Naive B cell (primary cell): ENCODE measurements at regions not wholly inside any gene's neighbourhood (a gene's known extent, or its start where the extent isn't known, plus 50 kb on each side); places are given as distances from the start of the nearest gene placed in this dataset.

ENCODE experiments used
- ATAC-seq, 2 donors: fragments of 150-1000 bp; cut with Tn5 transposase; 2 replicates each; pipeline ENCODE4 v1.10.0; 2021; ENCODE audit warnings: low read depth in 2 of 2, mild to moderate bottlenecking in 2 of 2, moderate library complexity in 2 of 2
- DNase-seq: peaks from one replicate; pipeline ENCODE4 v3.0.0; 2022
- H3K27ac Mint-ChIP-seq, 6 donors: one replicate each; pipeline ENCODE4 v1.8.0; 2020 to 2022; ENCODE audit warnings: mild to moderate bottlenecking in 6 of 6, mixed read lengths in 6 of 6, moderate library complexity in 5 of 6, inconsistent platforms in 2 of 6
- H3K27me3 Mint-ChIP-seq, 3 donors: one replicate each; pipeline ENCODE4 v1.8.0; 2021 to 2022; ENCODE audit warnings: mixed read lengths in 3 of 3, mild to moderate bottlenecking in 1 of 3
- H3K36me3 Mint-ChIP-seq, 2 donors: one replicate each; pipeline ENCODE4 v1.8.0; 2020 to 2022; ENCODE audit warnings: mixed read lengths in 2 of 2, inconsistent platforms in 1 of 2, mild to moderate bottlenecking in 1 of 2
- H3K4me1 Mint-ChIP-seq, 3 donors: one replicate each; pipeline ENCODE4 v1.8.0; 2020 to 2022; ENCODE audit warnings: mixed read lengths in 3 of 3, inconsistent platforms in 1 of 3, mild to moderate bottlenecking in 1 of 3, moderate library complexity in 1 of 3
- H3K4me3 Mint-ChIP-seq, 8 donors: one replicate each; pipeline ENCODE4 v1.8.0; 2020 to 2022; ENCODE audit warnings: mild to moderate bottlenecking in 8 of 8, mixed read lengths in 8 of 8, moderate library complexity in 8 of 8, inconsistent platforms in 2 of 8
- H3K9me3 Mint-ChIP-seq, 7 donors: one replicate each; pipeline ENCODE4 v1.8.0; 2020 to 2022; ENCODE audit warnings: mixed read lengths in 7 of 7, mild to moderate bottlenecking in 5 of 7, inconsistent platforms in 2 of 7, moderate library complexity in 1 of 7

DNA sequence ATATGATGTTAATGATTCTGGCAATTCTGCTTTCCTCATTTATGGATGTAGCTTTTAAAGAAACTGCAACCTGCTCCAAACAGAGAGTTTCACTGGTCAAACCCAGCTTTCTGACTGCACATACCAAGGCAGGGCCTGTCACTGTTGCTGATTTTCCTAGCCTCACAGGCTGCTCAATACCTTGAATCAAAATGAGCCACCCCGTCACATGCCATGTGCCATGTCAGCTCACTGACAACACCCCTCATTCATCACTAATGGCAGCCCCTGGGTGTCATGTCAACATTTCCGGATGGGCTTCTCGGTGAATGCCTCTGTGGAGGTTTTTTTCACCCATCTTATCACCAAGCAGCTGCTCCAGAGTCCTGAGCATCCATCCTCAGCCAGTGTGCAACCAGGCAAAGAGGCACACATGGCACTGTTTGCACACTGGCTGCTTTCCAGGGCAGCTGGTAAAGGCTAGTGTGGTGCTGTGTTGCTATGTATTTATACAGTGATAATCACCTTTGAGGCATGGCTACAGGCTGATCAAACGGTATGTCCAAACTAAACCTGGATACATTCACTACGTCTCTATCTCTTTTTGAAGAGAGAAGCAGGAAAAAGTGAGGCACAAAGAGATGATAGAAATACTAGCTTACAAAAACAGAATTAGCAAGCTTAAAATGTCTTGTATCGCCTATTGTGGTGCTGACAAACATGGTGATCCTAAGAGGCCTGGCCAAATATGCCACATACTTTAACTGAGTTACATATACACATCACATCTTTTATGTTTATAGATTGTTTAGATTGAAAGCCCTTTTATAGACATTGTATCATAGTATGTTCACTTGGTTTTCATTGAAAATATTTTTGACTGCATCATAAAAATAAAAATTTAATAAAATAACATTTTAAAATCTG lies 94.6 kb upstream of the INPP4B start:
- no peak overlapping the region for H3K27ac Mint-ChIP-seq
- DNase-seq = no peak
- no peak overlapping the region for H3K4me3 Mint-ChIP-seq
- peaks cover 4 to 7% (median 6%) of the 10 kb centered on the region in 3 donors for H3K27me3 Mint-ChIP-seq
- ATAC-seq = no peak
- H3K9me3 Mint-ChIP-seq = no peaks in the 10 kb centered on the region
- H3K4me1 Mint-ChIP-seq = no peaks in the 10 kb centered on the region
- H3K36me3 Mint-ChIP-seq = no peaks in the 10 kb centered on the region

- Mint-ChIP-seq H3K4me3 (no peak overlapping the region), H3K9me3 (peaks cover 0 to 27% (median 2%) of the 10 kb centered on the region in 7 donors), H3K27me3 (peaks cover 7 to 22% (median 9%) of the 10 kb centered on the region in 3 donors), H3K27ac (no peak overlapping the region), H3K4me1 (no peaks in the 10 kb centered on the region), H3K36me3 (no peaks in the 10 kb centered on the region)
- ATAC-seq = no peak
- DNase-seq = no peak
These were observed 98.5 kb upstream of the INPP4B start for GRCh38 chr4:142944565-142944964.

DNA sequence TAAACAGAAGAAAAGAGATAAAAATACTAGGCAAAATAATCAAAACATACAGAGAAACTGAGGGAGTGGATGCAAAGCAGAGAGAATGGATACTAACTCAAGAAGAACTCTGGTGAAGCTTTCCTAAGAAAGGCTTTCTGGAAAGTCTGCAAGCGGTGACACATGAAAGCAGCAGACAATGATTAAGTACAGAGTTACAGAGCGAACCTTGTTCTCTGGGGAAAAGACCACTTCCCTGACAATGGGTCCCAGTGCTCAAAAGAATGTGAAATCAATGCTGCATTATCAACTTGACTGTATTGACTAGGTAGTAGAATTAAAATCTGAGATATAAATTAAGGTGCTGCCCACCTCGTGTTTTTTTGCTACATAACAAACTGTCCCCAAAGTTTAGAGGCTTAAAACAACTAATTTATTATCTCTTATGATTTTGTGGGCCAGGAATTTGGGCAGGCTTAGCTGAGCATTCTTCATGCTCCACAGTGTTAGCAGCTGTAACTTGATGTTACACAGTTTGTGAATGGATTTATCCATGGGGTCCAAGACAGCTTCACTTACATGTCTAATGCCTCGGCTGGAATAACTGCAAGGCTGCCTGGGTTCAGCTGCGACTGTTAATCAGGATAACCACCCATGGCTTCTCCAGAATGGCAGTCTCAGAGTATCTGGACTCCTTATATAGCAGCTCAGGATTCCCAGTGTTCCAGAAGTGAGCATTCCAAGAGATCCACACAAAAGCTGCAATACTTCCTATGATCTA lies 106.9 kb upstream of the INPP4B start:
- peaks cover 4 to 28% (median 9%) of the 10 kb centered on the region in 7 donors for H3K9me3 Mint-ChIP-seq
- no peaks in the 10 kb centered on the region for H3K36me3 Mint-ChIP-seq
- H3K4me3 Mint-ChIP-seq = no peak overlapping the region
- H3K27me3 Mint-ChIP-seq = peaks cover 0 to 5% (median 5%) of the 10 kb centered on the region in 3 donors
- ATAC-seq (no peak), DNase-seq (no peak)
- no peak overlapping the region for H3K27ac Mint-ChIP-seq
- H3K4me1 Mint-ChIP-seq = no peaks in the 10 kb centered on the region

DNA sequence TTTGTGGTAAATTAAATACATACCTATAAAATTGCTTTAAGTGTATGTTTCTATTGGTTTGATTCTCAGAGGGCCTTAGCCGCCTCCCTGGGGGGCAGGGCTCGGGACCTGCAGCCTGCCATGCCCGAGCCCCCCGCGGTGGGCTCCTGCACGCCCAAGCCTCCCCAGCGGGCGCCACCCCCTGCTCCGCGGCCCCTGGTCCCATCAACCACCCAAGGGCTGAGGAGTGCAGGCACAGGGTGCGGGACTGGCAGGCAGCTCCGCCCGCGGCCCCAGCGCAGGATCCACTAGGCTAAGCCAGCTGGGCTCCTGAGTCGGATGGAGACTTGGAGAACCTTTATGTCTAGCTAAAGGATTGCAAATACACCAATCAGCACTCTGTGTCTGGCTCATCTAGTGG lies 108.3 kb upstream of the INPP4B start:
- Mint-ChIP-seq H3K4me3 (no peak overlapping the region), H3K27me3 (no peaks in the 10 kb centered on the region), H3K27ac (no peak overlapping the region), H3K9me3 (peaks cover 4 to 20% (median 9%) of the 10 kb centered on the region in 7 donors), H3K4me1 (no peaks in the 10 kb centered on the region), H3K36me3 (no peaks in the 10 kb centered on the region)
- ATAC-seq = no peak
- no peak for DNase-seq

DNA sequence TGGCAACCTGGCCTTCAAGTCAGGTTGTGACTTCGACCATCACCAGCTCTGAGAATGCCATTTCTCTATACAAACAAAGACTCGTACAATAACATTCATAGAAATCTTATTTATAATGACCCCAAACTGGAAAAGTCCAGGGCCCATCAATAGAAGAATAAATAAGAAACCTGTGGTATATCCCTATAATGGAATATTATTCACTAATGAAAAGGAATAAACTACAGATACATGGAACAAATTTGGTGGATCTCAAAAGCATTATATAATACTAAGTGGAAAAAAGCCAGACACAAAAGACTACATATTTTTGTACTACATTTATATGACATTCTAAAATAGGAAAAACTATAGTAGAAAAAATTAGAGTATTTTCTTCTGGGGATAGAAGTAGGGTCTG lies 109.4 kb upstream of the INPP4B start:
- no peak for ATAC-seq
- Mint-ChIP-seq H3K36me3 (no peaks in the 10 kb centered on the region), H3K4me1 (no peaks in the 10 kb centered on the region)

DNA sequence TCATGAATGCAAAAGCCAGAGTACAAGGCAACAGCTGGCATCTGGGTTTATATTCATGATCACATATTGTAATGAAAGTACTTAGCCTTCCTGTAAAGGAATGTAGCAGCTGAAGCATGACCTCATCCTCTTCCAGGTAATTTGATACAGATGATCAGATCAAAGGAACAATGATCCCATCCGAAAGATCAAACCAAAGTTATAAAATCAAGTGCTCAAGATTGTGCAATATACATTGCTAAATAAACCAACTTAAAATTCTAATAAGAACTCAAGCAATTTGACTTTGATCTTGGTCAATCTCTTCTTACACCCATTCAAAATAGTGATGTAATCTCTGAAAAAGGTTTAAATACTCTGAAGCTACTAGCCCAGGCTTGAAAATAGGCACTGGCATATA lies 113.1 kb upstream of the INPP4B start:
- ATAC-seq = no peak
- Mint-ChIP-seq H3K27me3 (no peaks in the 10 kb centered on the region), H3K4me1 (peaks cover 0 to 11% (median 0%) of the 10 kb centered on the region in 3 donors), H3K27ac (no peak overlapping the region), H3K4me3 (no peak overlapping the region), H3K36me3 (no peaks in the 10 kb centered on the region), H3K9me3 (peaks cover 0 to 16% (median 8%) of the 10 kb centered on the region in 7 donors)
- DNase-seq = no peak

More for the DNA sequence above, 109.4 kb upstream of the INPP4B start:
- no peaks in the 10 kb centered on the region for H3K27me3 Mint-ChIP-seq
- H3K9me3 Mint-ChIP-seq = peaks cover 0 to 20% (median 9%) of the 10 kb centered on the region in 7 donors
- no peak overlapping the region for H3K27ac Mint-ChIP-seq
- DNase-seq = no peak
- no peak overlapping the region for H3K4me3 Mint-ChIP-seq

DNA sequence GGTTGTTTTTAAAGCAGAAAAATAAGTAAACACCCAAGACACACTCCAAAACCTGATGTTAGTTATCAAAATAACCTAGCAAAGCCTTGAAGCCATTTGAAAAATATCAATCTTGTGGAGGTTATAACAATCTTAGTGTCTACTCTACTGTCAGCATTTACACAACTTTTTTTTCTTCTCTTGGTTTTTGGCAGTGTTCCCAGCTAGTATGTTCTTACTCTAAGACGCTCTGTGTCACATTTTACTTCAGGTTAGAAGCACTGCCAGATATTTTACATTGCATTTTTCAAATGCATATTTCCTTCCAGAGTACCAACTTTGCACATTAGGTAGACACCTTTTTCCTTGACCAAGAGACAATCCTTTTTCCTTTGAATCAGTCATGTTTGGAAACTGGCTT lies 114.0 kb upstream of the INPP4B start:
- H3K27me3 Mint-ChIP-seq = no peaks in the 10 kb centered on the region
- peaks cover 0 to 11% (median 0%) of the 10 kb centered on the region in 3 donors for H3K4me1 Mint-ChIP-seq
- H3K9me3 Mint-ChIP-seq = peaks cover 0 to 9% (median 3%) of the 10 kb centered on the region in 7 donors
- no peak overlapping the region for H3K27ac Mint-ChIP-seq
- no peak overlapping the region for H3K4me3 Mint-ChIP-seq
- ATAC-seq = no peak
- H3K36me3 Mint-ChIP-seq = no peaks in the 10 kb centered on the region
- no peak for DNase-seq

DNA sequence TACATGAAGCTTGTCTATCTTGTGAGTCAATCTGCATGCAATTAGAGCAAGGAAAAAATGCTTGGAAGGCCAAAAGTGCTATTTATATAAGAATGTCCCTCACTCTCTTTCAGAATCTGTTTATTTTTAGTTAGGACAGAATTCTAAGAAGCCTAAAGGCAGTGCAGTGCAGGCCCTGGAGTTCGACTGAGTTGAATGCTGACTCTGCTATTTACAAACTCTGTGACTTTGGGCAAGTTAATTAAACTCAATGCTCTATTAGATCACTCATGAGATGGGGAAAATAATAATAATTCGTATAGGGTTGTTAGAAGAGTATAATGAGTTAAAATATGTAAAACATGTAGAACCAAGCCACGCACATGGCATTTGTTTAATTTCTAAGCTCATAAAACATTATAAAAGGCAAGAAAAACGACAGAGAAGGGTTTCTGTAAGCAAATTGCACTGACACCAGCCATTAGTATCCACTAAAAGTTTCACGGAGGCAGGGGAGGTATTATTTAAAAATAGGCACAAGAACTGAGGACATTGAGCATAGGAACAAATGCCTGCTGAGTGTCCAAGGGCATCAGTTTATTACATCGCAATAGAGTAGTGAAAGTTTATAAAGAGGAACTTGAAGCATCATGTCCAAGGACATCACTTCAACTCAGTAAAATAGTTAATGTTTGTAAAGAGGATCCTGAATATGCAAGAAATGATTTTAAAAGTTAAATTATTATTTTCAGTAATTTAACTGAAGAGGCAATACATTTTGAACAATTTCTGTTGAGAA lies 115.0 kb upstream of the INPP4B start:
- Mint-ChIP-seq H3K27ac (peak overlapping the region in 1 of 6 donors; percentile 12), H3K9me3 (peaks cover 0 to 6% (median 0%) of the 10 kb centered on the region in 7 donors), H3K4me3 (no peak overlapping the region), H3K4me1 (peaks cover 0 to 11% (median 0%) of the 10 kb centered on the region in 3 donors), H3K27me3 (no peaks in the 10 kb centered on the region), H3K36me3 (no peaks in the 10 kb centered on the region)
- DNase-seq (no peak), ATAC-seq (peak in 1 of 2 donors; percentile 28)

GRCh38 chr4:142961866-142962265 lies 115.8 kb upstream of the INPP4B start:
- H3K4me3 Mint-ChIP-seq = peak overlapping the region in 1 of 8 donors; percentile 36
- H3K27me3 Mint-ChIP-seq = no peaks in the 10 kb centered on the region
- DNase-seq = peak; percentile 17
- peaks cover 0 to 11% (median 0%) of the 10 kb centered on the region in 3 donors for H3K4me1 Mint-ChIP-seq
- ATAC-seq = peak; percentile 16 to 39
- H3K27ac Mint-ChIP-seq = peak overlapping the region in 1 of 6 donors; percentile 64
- no peaks in the 10 kb centered on the region for H3K36me3 Mint-ChIP-seq
- H3K9me3 Mint-ChIP-seq = peaks cover 0 to 6% (median 0%) of the 10 kb centered on the region in 7 donors

- DNase-seq (no peak), ATAC-seq (no peak)
- H3K4me1 Mint-ChIP-seq = no peaks in the 10 kb centered on the region
- H3K36me3 Mint-ChIP-seq = no peaks in the 10 kb centered on the region
- peaks cover 0 to 6% (median 0%) of the 10 kb centered on the region in 3 donors for H3K27me3 Mint-ChIP-seq
- H3K9me3 Mint-ChIP-seq = peaks cover 0 to 2% (median 0%) of the 10 kb centered on the region in 7 donors
- no peak overlapping the region for H3K4me3 Mint-ChIP-seq
- H3K27ac Mint-ChIP-seq = no peak overlapping the region
These were observed 128.2 kb upstream of the INPP4B start for GRCh38 chr4:142974328-142974727.

GRCh38 chr4:142975618-142976017 lies 129.5 kb upstream of the INPP4B start:
- DNase-seq (no peak), ATAC-seq (no peak)
- peaks cover 0 to 6% (median 3%) of the 10 kb centered on the region in 3 donors for H3K27me3 Mint-ChIP-seq
- H3K36me3 Mint-ChIP-seq = no peaks in the 10 kb centered on the region
- no peaks in the 10 kb centered on the region for H3K4me1 Mint-ChIP-seq
- no peak overlapping the region for H3K4me3 Mint-ChIP-seq
- no peak overlapping the region for H3K27ac Mint-ChIP-seq
- H3K9me3 Mint-ChIP-seq = peaks cover 0 to 2% (median 0%) of the 10 kb centered on the region in 7 donors

GRCh38 chr4:142976482-142976881 lies 130.4 kb upstream of the INPP4B start:
- Mint-ChIP-seq H3K4me3 (no peak overlapping the region), H3K4me1 (no peaks in the 10 kb centered on the region), H3K27ac (peak overlapping the region in 1 of 6 donors; percentile 21), H3K36me3 (no peaks in the 10 kb centered on the region), H3K9me3 (peaks cover 0 to 2% (median 0%) of the 10 kb centered on the region in 7 donors), H3K27me3 (peaks cover 0 to 7% (median 6%) of the 10 kb centered on the region in 3 donors)
- no peak for DNase-seq
- no peak for ATAC-seq

DNA sequence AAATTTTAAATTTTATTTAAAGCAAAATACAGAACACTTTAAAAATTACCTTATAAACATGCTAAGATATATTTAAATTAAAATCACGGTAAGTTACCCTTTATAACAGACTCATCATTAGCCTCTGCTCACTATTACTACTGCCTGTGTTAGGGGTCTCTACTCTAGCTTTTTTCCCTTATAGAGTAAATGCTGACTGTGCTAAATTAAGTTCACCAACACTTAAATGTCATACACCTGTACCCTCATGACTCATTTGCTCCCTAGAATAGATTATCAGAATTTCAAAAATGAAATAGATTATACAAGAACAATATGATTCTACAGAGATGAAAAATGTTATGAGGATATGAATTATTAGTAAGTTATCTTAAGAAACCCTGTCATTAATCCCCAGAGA lies 131.1 kb upstream of the INPP4B start:
- Mint-ChIP-seq H3K4me3 (no peak overlapping the region), H3K27ac (no peak overlapping the region), H3K36me3 (no peaks in the 10 kb centered on the region), H3K27me3 (peaks cover 0 to 7% (median 0%) of the 10 kb centered on the region in 3 donors), H3K4me1 (no peaks in the 10 kb centered on the region), H3K9me3 (no peaks in the 10 kb centered on the region)
- no peak for DNase-seq
- no peak for ATAC-seq
